GM18873 (cell line): ENCODE measurements at regions not wholly inside any gene's neighbourhood (a gene's known extent, or its start where the extent isn't known, plus 50 kb on each side); places are given as distances from the start of the nearest gene placed in this dataset.

Experiments
- ATAC-seq: cut with Tn5 transposase; IDR thresholded peaks from one replicate; pipeline ENCODE4 v1.9.1; 2021; ENCODE audit warnings: mild to moderate bottlenecking, moderate library complexity, moderate number of reproducible peaks; ENCODE audit not compliant: unreplicated experiment, low FRiP score

DNA sequence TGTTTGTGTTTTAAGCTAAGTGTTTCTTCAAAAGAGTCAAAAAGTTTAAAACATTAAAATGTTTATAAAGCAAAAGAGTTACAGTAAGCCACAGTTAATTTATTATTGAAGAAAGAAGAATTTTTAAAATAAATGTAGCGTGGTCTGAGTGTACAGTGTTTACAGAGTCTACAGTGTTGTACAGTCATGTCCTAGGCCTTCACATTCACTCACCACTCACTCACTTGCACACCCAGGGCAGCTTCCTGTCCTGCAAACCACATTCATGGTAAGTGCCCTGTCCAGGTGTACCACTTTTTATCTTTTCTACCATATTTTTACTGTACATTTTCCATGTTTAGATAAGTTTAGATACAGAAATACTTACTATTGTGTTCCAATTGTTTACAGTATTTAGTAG lies 239.7 kb upstream of the AGA start:
- no peak for ATAC-seq

DNA sequence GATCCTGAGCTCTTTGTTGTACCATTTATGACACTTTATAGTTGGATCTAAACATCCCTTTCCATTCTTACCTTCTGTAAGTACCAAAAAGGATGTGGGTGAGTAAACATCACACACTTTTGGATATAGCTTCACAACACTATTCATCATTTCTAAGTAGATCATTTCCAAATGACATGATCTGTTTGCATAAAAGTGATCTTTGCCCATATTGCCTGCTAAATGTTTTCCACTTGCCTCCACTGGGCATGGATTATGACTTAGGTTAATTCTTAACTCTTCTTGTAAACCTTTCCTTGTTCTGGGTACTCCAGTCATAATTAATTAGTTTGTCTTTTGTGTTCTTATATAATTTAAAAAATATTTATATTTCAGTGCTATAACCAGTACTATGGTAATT lies 244.9 kb upstream of the AGA start:
- no peak for ATAC-seq

DNA sequence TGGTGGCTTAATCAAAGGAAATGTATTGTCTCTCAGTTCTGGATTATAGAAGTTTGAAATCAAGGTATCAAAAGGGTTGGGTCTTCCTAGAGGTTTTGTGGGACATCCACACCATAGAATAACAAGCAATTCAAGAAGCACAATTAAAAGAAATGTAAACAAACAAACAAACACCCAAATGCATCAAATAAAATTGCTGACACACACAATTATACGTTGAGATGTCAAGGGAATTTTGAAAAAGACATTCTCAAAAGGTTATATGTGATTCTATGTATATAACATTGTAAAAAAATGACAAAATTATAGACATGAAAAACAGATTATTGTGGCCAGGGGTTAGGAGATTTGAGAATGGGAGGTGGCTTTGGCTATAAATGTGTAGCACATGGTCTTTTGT lies 250.7 kb upstream of the AGA start:
- ATAC-seq = no peak

DNA sequence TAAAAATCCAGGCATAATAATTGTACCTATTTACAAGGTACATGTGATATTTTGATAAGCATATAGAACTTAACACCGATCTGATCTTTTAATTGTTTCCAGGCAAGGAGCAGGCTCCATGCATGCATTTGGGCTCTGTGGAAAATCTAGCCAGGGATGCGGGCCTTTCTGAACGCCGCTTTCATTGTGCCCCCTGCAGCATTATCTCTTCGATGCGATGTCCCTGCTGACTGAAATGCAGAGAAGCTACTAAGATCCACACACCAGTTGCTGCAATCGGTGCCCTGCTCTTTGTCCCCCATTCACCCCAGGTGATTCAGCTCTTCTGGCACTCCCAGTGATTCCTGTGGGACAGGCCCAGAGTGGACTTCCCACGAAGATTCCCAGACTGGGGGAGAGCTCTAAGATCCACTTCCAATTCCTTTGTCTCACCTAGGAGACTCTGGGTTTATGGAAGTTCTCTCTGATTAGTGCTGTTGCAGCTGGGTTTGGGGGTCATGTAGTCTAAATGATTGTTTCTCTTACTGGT lies 254.3 kb upstream of the AGA start:
- ATAC-seq = no peak

DNA sequence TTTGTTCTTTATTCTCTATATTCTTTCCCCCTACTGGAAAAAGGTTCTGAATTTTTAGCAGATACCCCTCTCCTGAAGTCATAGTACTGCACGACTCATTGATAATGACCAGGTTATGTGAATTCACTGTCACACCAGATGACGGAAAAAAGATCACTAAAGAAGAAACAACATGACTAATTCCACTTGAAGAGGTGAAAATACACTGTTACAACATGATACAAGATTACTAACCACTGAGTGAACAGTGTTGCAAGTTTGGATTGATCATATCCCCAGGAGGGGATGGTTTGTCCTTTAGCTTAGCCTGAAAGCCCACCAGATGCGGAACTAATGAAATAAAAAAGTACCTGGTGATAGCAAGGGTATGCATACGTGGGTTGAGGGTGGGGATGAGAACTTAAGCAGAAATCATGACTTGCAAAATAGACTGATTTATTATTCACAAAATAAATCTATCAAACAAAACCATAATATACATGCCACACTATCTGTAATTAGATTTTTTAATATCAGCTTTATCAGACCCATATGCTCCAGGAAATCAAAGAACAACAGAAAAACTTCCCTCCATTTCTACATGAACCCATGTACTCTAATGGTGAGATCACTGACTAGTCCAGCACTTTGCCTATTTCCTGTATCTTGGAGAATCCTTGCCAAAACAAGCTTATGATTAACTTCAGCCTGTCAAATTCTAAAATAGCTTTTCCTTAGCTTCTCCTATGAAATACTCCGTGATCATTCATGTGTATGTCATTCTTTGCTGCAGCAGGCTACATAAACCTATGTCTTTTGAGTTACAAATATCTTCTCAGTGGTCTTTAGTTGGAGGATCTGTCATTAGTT lies 257.4 kb upstream of the AGA start:
- no peak for ATAC-seq

DNA sequence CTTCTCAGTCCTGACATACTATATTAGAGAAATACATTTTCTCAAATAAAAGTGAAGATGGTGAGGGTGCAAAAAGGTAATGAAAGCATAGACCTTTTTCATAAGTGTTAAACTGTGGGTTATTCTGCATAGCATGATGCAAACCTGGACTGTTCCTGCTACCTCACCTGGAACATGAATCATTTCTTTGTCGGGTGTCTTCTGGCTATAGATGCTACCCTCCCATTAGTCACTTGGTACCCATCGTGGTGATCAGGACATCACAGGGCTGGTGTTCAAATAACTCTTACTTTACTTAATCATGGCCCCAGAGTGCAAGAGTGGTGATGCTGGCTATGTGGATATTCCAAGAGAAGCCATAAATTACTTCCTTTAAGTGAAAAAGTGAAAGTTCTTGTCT lies 264.7 kb upstream of the AGA start:
- ATAC-seq = no peak

DNA sequence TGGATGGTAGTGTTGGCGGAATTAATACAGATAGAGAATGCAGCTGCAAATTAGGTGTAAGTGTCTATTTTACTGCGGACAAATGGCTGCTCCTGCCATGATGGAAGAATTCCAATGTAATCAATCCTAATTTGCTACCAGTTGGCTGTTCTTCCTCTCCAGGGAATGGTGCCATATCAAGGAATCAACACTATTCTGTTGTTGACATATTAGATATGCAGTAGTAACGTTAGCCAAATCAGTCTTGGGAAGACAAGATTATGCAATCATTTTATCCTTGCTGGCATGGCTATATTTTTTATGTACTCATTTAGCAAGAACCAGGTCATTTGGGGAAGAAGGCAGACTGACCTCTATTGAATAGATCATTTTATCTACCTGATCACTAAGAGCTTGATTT lies 271.2 kb upstream of the AGA start:
- no peak for ATAC-seq

DNA sequence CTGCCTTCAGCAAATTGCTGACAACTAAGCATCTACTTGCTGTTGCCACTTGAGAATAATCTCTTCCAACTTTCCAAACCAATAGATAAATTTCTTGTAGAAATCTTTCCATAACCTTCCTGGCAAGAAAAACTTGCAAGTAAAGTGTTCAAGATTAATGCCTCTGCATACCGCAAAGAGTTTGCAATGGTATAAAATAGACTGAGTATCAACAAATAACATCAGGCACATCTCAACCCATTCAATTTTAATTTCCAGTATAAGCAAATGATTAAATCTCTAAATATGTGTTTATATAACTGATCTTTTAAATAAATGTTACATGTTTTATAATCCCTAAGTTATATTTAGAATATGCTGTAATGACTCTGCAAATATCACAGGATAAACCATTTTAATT lies 275.2 kb upstream of the AGA start:
- no peak for ATAC-seq

DNA sequence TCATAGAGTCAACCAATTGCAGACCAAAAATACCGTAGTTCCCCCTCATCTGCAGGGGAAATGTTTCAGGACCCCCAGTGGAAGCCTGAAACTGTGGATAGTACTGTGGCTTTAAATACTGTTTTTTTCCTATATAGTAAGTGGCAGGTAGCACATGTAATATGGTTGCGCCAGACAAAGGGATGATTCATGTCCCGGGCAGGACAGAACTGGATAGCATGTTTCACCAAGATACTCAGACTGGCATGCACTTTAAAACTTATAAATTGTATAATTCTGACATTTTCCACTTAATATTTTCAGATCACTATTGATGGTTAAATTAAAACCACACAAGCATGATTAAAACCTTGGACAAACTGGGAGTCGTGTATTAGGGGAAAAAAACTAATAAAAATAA lies 276.3 kb upstream of the AGA start:
- no peak for ATAC-seq

DNA sequence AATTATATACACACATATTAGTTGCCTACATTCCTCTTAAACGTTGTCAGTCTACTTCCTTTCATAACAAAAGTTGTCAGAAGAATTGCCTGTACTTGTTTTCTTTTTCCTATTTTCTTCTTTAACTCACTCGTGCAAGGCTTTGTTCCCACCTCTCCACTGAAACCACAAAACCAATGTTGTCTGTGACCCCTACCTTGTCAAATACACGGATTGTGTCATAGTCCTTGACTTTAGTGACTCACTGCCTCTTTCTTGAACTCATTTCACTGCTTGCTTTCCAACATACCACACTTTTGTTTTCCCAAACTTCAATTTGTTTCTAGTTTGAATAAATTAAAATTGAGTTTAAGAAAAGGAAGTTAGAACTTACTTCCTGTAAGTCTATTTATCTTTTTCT lies 283.9 kb upstream of the AGA start:
- ATAC-seq = no peak

DNA sequence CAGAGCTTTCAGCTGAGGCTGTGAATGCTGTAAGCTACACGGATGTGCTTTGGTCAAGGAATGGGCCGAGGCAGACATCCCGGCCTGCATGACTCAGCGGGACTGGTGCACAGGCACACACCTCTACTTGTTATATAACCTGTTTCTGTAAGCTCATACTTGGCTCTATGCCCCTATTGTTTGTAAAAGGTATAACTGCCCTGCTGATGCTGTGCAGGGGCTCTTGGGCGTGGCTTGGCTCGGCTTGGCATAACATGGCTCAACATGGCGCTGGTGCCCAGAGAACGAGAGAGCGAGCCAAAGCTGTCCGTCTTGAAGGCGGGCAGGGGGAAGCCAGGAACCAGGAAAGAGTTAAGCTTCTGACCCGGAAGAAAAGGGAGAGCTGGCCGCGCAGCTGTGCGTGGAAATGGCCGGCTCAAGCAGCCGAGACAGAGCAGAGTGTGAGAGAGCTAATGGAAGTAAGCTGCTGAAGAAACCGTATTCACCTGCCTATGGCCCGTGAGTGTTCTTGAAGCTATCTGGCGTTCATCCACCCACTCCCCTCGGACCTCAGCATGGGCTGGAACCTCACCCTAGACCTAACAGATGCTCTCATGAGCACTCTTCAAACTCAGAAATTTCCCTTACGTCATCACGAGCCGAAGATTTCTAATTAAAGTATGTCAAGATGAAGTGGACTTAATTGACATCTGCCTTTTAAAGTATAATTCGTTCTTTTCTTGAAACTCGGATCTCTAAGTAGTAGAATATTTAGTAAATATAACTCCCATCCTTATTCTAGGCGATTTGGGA lies 286.3 kb upstream of the AGA start:
- no peak for ATAC-seq

DNA sequence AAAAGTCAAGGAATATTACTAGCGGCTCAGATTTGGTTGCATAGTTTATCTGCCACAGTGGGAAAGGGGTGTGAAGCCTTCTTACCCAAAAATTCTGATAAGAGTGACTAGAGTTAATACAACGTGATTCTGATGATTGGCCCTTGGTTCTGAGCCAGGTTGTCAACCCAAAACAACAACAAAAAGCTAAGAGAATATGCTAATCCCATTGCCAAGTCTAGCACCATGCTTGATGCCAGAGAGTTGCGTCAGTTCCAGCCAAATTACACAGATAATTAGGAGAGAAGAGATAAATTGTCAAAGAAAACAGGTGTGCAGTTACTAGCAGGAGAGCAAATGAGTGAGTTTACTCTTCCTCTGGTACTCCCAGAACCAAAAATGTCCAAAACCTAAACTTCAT lies 287.4 kb upstream of the AGA start:
- ATAC-seq = no peak

DNA sequence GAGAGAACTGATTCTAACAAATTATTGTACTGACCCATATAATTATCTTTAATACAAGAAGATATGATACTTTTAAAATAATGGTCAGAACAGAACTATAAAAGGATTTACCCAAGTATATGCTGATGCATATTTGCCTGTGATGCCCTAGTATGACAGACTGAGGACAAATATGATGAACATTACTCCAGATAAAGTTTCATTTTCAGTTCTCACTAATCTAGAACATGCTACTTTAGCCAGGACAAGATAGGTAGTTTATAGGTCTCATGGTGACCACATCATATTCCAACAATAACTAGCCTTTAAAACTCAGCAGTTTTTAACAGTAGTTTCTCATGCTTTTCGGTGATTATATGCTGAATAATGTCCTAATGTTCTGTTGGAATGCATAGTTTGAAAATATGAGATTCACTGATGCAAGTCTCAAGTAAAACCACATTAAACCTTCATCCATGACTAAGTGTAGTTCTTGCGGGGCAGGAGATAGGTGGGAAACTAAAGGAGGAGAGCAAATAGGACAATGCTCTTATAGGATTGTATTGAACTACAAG lies 295.2 kb upstream of the AGA start:
- ATAC-seq = no peak

DNA sequence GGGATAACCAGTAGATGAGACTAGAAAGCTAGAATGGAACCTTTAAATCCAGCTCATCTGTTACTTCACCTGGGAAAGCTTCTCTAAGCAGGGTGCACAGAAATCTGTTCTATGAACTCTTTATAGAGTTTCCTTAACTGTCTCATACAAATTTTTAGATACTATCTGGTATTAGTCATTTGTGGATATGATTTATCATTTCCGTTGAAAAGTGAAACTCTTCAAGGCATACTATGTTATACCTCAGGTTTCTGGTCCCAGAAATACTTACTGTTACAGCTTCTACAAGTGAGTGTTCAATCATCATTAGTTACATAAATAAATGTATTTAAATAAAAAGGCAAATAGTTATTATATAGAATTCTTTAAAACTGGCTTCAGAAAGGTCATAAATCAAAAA lies 298.3 kb upstream of the AGA start:
- no peak for ATAC-seq

DNA sequence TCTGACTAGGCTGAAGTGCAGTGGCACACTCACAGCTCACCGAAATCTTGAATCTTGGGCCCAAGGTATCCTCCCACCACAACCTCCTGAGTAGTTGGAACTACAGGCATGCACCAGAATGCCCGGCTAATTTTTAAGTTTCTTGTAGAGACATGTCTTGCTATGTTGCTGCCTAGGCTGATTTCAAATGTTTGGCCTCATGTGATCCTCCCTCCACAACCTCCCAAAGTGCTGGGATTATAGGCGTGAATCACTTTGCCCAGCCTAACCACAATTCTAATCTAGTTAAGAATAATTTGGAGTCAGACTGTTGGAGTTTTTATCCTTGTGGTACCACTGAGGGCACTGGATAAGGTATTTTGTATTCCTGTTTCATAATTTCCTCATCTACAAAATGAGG lies 317.5 kb upstream of the AGA start:
- ATAC-seq = no peak

DNA sequence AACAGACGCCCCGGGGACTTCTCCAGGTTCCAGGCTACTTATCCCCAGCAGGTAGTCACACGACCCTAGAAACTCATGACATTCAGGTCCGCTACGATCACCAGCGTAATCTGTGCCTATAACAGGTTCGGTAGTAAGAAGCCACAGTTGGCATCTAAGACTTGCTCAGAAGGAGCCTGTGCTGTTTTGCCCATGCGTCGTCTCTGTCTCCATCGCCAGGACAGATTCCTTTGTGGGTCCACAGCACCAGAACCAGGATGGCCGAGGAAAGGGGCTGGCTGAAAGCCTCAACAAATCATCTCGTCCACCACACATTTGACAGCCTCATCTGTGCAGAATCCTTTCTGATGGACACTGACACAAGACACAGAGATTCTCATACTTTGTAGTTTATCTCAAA lies 319.5 kb upstream of the AGA start:
- no peak for ATAC-seq

DNA sequence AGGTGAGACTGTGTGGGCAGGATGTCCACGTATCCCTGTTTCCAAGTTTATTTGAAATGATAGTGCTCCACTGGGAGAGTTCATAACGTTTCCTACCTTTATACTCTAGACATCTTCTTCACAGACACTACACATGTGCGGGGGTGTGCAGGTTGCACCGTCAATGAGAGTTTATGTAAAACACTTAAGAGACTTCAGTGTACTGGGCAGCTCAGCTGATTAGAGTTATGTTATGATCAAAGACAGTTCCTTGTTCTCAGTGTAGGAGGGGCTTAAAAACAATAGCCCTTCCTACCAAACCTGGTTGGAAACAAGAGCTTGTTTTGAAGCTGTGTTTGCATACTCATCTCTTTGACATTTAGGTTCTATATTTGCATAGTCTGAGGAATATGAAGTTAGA lies 326.9 kb upstream of the AGA start:
- ATAC-seq = no peak

DNA sequence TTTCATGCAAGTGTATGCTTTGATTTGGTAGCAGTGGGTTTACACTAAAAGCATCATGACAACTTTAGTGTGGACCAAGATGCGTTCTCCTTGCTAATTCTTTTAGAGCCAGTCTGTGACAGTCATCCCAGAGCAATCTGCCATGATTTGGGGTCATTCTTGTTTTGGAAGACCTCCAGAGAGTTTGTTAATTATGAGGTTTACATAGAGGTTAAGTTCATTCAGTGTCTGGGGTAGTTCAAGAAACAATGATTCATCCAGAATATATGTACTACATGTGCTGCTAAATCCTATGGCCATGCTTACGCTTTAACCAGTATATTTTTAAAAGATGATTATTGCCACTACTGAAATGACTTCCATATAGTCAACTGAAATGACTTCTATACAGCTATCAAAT lies 328.5 kb upstream of the AGA start:
- ATAC-seq = no peak

DNA sequence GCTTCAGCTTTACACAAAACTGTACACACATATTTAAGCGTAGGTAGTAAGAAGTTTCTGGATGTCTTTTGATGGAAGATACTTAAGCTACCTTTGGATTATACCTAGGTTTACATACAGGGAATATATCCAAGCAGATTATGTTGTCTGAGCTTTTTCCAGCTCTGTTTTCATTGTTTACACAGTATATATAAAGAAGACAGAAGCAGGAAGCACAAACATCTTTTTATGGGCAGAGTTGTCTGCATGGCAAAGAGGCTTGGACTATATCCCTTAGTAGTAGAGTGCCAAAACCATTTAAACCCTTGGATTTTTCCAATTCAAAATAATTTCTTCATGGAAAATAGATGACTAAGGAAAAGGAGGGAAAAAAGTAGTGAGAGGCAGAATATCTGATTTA lies 329.4 kb upstream of the AGA start:
- no peak for ATAC-seq

DNA sequence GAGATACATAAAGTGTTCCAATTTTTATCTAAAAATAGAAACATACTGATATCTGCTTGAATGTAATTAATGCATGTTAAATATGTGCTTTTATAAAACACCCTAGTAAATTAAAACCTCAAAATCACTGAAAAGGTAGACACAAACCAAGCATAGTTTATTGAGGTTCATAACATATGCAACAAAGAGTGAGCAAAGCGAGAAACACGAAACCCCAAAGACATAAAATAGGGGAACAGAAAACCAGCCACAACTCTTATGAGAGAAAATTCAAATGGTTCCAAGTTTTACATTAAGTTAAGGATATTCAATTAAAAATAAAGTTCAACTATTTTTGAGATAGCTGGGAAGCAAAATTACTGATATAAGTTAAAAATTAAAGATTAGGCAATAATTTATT lies 336.4 kb upstream of the AGA start:
- ATAC-seq = no peak

DNA sequence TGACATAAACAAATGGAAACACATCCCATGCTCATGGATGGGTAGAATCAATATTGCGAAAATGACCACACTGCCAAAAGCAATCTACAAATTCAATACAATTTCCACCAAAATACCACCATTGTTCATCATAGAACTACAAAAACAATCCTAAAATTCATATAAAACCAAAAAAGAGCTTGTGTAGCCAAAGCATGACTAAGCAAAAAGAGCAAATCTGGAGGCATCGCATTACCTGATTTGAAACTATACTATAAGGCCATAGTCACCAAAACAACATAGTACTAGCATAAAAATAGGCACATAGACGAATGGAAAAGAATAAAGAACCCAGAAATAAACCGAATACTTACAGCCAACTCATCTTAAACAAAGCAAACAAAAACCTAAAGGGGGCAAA lies 342.8 kb upstream of the AGA start:
- no peak for ATAC-seq

DNA sequence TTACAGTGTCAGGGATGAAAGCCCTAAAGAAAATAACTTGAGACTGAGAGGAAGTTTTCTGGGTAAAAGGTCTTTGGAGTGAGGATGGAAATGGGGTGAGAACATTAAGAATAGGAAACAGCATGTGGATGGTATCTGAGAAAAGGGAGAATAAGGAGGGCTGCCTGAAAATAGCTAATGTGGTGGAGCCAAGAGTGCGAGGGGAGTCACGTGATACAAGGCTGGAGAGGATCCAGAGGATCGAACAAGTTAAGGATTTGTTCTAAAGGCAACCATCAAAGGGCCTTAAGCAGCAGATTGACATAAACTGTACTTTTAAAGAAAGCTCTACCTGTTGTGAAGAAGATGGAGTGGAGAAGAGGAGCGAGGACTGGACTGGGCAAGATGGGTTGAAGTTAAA lies 347.4 kb upstream of the AGA start:
- no peak for ATAC-seq
